GM19452 (cell line): ENCODE measurements at regions not wholly inside any gene's neighbourhood (a gene's known extent, or its start where the extent isn't known, plus 50 kb on each side); places are given as distances from the start of the nearest gene placed in this dataset.
"Not testable (repeated sequence)": the region's sequence is repeated elsewhere in the genome, so short reads cannot be mapped to it uniquely, and the experiment has no call there.

Experiments used
- ATAC-seq: cut with Tn5 transposase; IDR thresholded peaks from one replicate; pipeline ENCODE4 v1.9.1; 2021; ENCODE audit not compliant: unreplicated experiment

- not testable (repeated sequence) for ATAC-seq
Observed at GRCh38 chr1:25007390-25008191, 77.5 kb upstream of the RUNX3 start.

GRCh38 chr1:25006770-25007169 lies 76.7 kb upstream of the RUNX3 start:
- no peak for ATAC-seq

GRCh38 chr1:25004355-25004754 lies 74.3 kb upstream of the RUNX3 start:
- ATAC-seq, result no peak

GRCh38 chr1:25003457-25004190 lies 73.5 kb upstream of the RUNX3 start:
- ATAC-seq, result no peak

GRCh38 chr1:25003000-25003399 lies 72.9 kb upstream of the RUNX3 start:
- no peak for ATAC-seq

- ATAC-seq, result no peak
Observed at GRCh38 chr1:25001125-25001915, 71.2 kb upstream of the RUNX3 start.

GRCh38 chr1:24999906-25000305 lies 69.8 kb upstream of the RUNX3 start:
- ATAC-seq, result no peak

GRCh38 chr1:24999426-24999825 lies 69.3 kb upstream of the RUNX3 start:
- ATAC-seq, result no peak

GRCh38 chr1:24998563-24999245 lies 68.6 kb upstream of the RUNX3 start:
- ATAC-seq, result no peak

- no peak for ATAC-seq
Observed at GRCh38 chr1:24996983-24997893, 67.2 kb upstream of the RUNX3 start.

- no peak for ATAC-seq
Observed at GRCh38 chr1:24996456-24996855, 66.4 kb upstream of the RUNX3 start.

- ATAC-seq, result no peak
Observed at GRCh38 chr1:24995661-24996060, 65.6 kb upstream of the RUNX3 start.

GRCh38 chr1:24995140-24995539 lies 65.1 kb upstream of the RUNX3 start:
- ATAC-seq, result no peak

- ATAC-seq, result no peak
Observed at GRCh38 chr1:24993871-24994580, 64.0 kb upstream of the RUNX3 start.

GRCh38 chr1:24992761-24993211 lies 62.7 kb upstream of the RUNX3 start:
- no peak for ATAC-seq

GRCh38 chr1:24992124-24992760 lies 62.2 kb upstream of the RUNX3 start:
- no peak for ATAC-seq

- ATAC-seq, result no peak
Observed at GRCh38 chr1:24991697-24992096, 61.6 kb upstream of the RUNX3 start.

GRCh38 chr1:24990779-24991641 lies 60.9 kb upstream of the RUNX3 start:
- no peak for ATAC-seq
